Fibroblast of lung (primary cell): ENCODE measurements at regions not wholly inside any gene's neighbourhood (a gene's known extent, or its start where the extent isn't known, plus 50 kb on each side); places are given as distances from the start of the nearest gene placed in this dataset.

Experiments
- DNase-seq, 2 donors: peaks; one replicate each; pipeline versions ENCODE4 v3.0.0 to v3.0.0-alpha.2; 2010; ENCODE audit warnings: low read depth in 2 of 2
- H2AFZ ChIP-seq: 2 replicates; pipeline ENCODE4 v1.5.1; 2012; ENCODE audit warnings: low read length, control low read depth, inconsistent platforms
- H3K27ac ChIP-seq: 2 replicates; pipeline ENCODE4 v1.5.1; 2011; ENCODE audit warnings: low read length, control low read depth; ENCODE audit not compliant: insufficient read depth
- H3K27me3 ChIP-seq: 2 replicates; pipeline ENCODE4 v1.5.1; 2011; ENCODE audit warnings: mild to moderate bottlenecking, low read length; ENCODE audit not compliant: control insufficient read depth, insufficient read depth
- H3K36me3 ChIP-seq: 2 replicates; pipeline ENCODE4 v1.5.1; 2011; ENCODE audit warnings: low read length; ENCODE audit not compliant: control insufficient read depth, insufficient read depth
- H3K4me1 ChIP-seq: 2 replicates; pipeline ENCODE4 v1.5.1; 2011; ENCODE audit warnings: low read length; ENCODE audit not compliant: control insufficient read depth, insufficient read depth; ENCODE audit errors: extremely low read depth
- H3K4me2 ChIP-seq: 2 replicates; pipeline ENCODE4 v1.5.1; 2011; ENCODE audit warnings: low read length, control low read depth; ENCODE audit not compliant: insufficient read depth; ENCODE audit errors: extremely low read depth
- H3K4me3 ChIP-seq, 4 experiments: fragments of 200-600 bp in 1 of 4; sonication (generic) in 1 of 4; replicated peaks in 1 of 4; 2 replicates each; pipeline ENCODE4 v1.5.1; 2011 to 2016; ENCODE audit warnings: low read length in 4 of 4, low read depth in 3 of 4, mild to moderate bottlenecking in 3 of 4, control low read depth in 2 of 4, inconsistent platforms in 1 of 4, mixed read lengths in 1 of 4; ENCODE audit not compliant: insufficient read depth in 1 of 4; ENCODE audit errors: control extremely low read depth in 1 of 4
- H3K79me2 ChIP-seq: 2 replicates; pipeline ENCODE4 v1.5.1; 2012; ENCODE audit warnings: mild to moderate bottlenecking, low read length, inconsistent platforms; ENCODE audit not compliant: control insufficient read depth, insufficient read depth
- H3K9ac ChIP-seq: 2 replicates; pipeline ENCODE4 v1.5.1; 2011; ENCODE audit warnings: mild to moderate bottlenecking, low read length, control low read depth; ENCODE audit not compliant: insufficient read depth
- H3K9me3 ChIP-seq: 2 replicates; pipeline ENCODE4 v1.5.1; 2012; ENCODE audit warnings: low read depth, low read length; ENCODE audit not compliant: control insufficient read depth, insufficient read depth
- H4K20me1 ChIP-seq: 2 replicates; pipeline ENCODE4 v1.5.1; 2011; ENCODE audit warnings: low read length; ENCODE audit not compliant: control insufficient read depth, insufficient read depth; ENCODE audit errors: extremely low read depth
- CTCF ChIP-seq, 2 donors: IDR thresholded peaks in 1 of 2; conservative IDR thresholded peaks in 1 of 2; 1 replicate in 1 of 2; 2 replicates in 1 of 2; pipeline ENCODE4 v1.5.1; 2011 to 2012; ENCODE audit warnings: low read length in 2 of 2, control low read depth in 1 of 2, inconsistent platforms in 1 of 2, low read depth in 1 of 2, mild to moderate bottlenecking in 1 of 2
- EZH2 ChIP-seq: IDR thresholded peaks from 2 replicates; pipeline ENCODE4 v1.5.1; 2012; ENCODE audit warnings: low read length, control low read depth, mild to moderate bottlenecking; ENCODE audit errors: missing control alignments

- Histone ChIP-seq H3K4me1 (no peaks in the 10 kb centered on the region), H3K9me3 (no peaks in the 10 kb centered on the region), H3K4me2 (no peak overlapping the region), H3K27me3 (no peaks in the 10 kb centered on the region), H3K79me2 (no peaks in the 10 kb centered on the region), H3K9ac (no peak overlapping the region), H3K4me3 (no peak overlapping the region), H4K20me1 (no peaks in the 10 kb centered on the region), H2AFZ (no peak overlapping the region), H3K27ac (no peak overlapping the region), H3K36me3 (no peaks in the 10 kb centered on the region)
- no peak for DNase-seq
- TF ChIP-seq EZH2 (no peak), CTCF (conservative IDR thresholded peaks at IDR 0.05 in 1 of 2, IDR thresholded peaks at IDR 0.05 in 1 of 2; ENCODE audit: low read depth in 1 of 2, low read length in 2 of 2) (no peak)
Measured at GRCh38 chr4:133621628-133622027, 472.5 kb downstream of the PCDH10 start.

- TF ChIP-seq CTCF (conservative IDR thresholded peaks at IDR 0.05 in 1 of 2, IDR thresholded peaks at IDR 0.05 in 1 of 2; ENCODE audit: low read depth in 1 of 2, low read length in 2 of 2) (no peak), EZH2 (no peak)
- Histone ChIP-seq H3K4me2 (no peak overlapping the region), H3K79me2 (no peaks in the 10 kb centered on the region), H3K9me3 (no peaks in the 10 kb centered on the region), H3K36me3 (no peaks in the 10 kb centered on the region), H4K20me1 (no peaks in the 10 kb centered on the region), H3K9ac (no peak overlapping the region), H3K27ac (no peak overlapping the region), H3K27me3 (no peaks in the 10 kb centered on the region), H3K4me3 (no peak overlapping the region), H3K4me1 (no peaks in the 10 kb centered on the region), H2AFZ (no peak overlapping the region)
- no peak for DNase-seq
Measured at GRCh38 chr4:133620555-133620954, 471.5 kb downstream of the PCDH10 start.

- Histone ChIP-seq H3K27me3 (no peaks in the 10 kb centered on the region), H2AFZ (no peak overlapping the region), H3K79me2 (no peaks in the 10 kb centered on the region), H3K36me3 (no peaks in the 10 kb centered on the region), H3K27ac (no peak overlapping the region), H3K9ac (no peak overlapping the region), H3K4me1 (no peaks in the 10 kb centered on the region), H3K9me3 (no peaks in the 10 kb centered on the region), H3K4me3 (no peak overlapping the region), H4K20me1 (no peaks in the 10 kb centered on the region), H3K4me2 (no peak overlapping the region)
- DNase-seq = no peak
- TF ChIP-seq CTCF (conservative IDR thresholded peaks at IDR 0.05 in 1 of 2, IDR thresholded peaks at IDR 0.05 in 1 of 2; ENCODE audit: low read depth in 1 of 2, low read length in 2 of 2) (no peak), EZH2 (no peak)
Measured at GRCh38 chr4:133618963-133619362, 469.9 kb downstream of the PCDH10 start.
